Peyer's patch (tissue), 4 donors: ENCODE measurements at regions not wholly inside any gene's neighbourhood (a gene's known extent, or its start where the extent isn't known, plus 50 kb on each side); places are given as distances from the start of the nearest gene placed in this dataset.

Source experiments
- DNase-seq, 3 donors: peaks; one replicate each; pipeline ENCODE4 v3.0.0-alpha.2; 2017 to 2019
- H3K27ac ChIP-seq, 4 donors: fragments of 200-600 bp; sonication (generic); one replicate each; pipeline ENCODE4 v1.5.1; 2016 to 2019
- H3K27me3 ChIP-seq, 2 donors: fragments of 200-600 bp; sonication (generic); one replicate each; pipeline ENCODE4 v1.5.1; 2019
- H3K36me3 ChIP-seq, 3 donors: fragments of 200-600 bp; sonication (generic); one replicate each; pipeline ENCODE4 v1.5.1; 2016 to 2019
- H3K4me1 ChIP-seq, 4 donors: fragments of 200-600 bp; sonication (generic); one replicate each; pipeline ENCODE4 v1.5.1; 2016 to 2019
- H3K4me3 ChIP-seq, 4 donors: fragments of 200-600 bp; sonication (generic); 1 replicate in 3 of 4; 2 replicates in 1 of 4; pipeline ENCODE4 v1.5.1; 2016 to 2019; ENCODE audit warnings: mild to moderate bottlenecking in 1 of 4
- H3K9me3 ChIP-seq, 4 donors: fragments of 200-600 bp; sonication (generic); one replicate each; pipeline ENCODE4 v1.5.1; 2016 to 2019; ENCODE audit warnings: mild to moderate bottlenecking in 1 of 4
- POLR2A ChIP-seq, 2 donors: fragments of 450-650 bp; IDR thresholded peaks; one replicate each; pipeline ENCODE4 v1.5.1; 2017; ENCODE audit warnings: antibody characterized with exemption in 2 of 2, mild to moderate bottlenecking in 2 of 2, moderate library complexity in 2 of 2
- TF ChIP-seq, protein P1 (sequence below), 6 experiments: fragments of 450-650 bp in 4 of 6; fragments of 200-600 bp in 2 of 6; sonication (generic) in 1 of 6; IDR thresholded peaks; one replicate each; pipeline ENCODE4 v1.5.1; 2017 to 2019; ENCODE audit warnings: antibody characterized with exemption in 6 of 6, mild to moderate bottlenecking in 3 of 6, moderate library complexity in 1 of 6

DNA sequence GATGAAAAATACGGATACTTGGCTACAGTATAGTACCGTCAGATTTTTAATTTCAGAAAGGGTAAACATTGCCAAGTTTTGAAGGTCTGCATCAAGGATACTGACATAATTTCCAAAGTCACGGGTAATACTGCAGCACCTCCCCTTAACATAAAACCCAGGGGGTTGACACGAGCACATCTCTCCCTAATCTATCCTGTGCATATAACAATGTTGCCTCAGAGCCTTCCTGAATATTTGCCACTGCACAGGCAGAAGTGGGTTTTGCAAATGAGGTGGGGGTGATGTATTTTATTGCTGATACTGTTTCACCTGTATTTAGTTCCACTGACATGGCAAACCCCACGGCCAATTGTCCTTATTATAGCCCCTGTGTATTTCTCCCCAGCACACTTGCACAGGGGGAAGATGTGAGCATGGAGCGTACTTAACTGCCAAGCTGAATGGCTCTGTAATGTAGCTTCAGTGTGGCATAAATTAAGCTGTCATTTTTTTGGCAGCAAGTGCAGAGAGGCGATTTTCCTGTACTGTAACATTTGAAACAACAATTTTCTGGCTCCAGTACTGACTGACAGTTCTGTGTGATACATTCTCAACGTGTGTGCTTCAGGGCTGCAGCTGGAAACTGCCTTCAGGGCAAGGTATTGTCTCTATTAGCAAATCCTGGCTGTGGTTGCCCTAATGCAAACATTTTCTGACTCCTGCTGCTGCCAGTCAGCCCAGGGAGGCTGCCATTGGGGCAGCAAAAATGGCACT lies 299.6 kb upstream of the SP4 start:
- no peak overlapping the region for H3K27ac ChIP-seq
- H3K27me3 ChIP-seq: no peaks in the 10 kb centered on the region
- TF ChIP-seq, protein P1, sequence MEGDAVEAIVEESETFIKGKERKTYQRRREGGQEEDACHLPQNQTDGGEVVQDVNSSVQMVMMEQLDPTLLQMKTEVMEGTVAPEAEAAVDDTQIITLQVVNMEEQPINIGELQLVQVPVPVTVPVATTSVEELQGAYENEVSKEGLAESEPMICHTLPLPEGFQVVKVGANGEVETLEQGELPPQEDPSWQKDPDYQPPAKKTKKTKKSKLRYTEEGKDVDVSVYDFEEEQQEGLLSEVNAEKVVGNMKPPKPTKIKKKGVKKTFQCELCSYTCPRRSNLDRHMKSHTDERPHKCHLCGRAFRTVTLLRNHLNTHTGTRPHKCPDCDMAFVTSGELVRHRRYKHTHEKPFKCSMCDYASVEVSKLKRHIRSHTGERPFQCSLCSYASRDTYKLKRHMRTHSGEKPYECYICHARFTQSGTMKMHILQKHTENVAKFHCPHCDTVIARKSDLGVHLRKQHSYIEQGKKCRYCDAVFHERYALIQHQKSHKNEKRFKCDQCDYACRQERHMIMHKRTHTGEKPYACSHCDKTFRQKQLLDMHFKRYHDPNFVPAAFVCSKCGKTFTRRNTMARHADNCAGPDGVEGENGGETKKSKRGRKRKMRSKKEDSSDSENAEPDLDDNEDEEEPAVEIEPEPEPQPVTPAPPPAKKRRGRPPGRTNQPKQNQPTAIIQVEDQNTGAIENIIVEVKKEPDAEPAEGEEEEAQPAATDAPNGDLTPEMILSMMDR (IDR thresholded peaks at IDR 0.05): no peak
- no peak for TF ChIP-seq POLR2A (IDR thresholded peaks at IDR 0.05)
- H3K9me3 ChIP-seq: no peaks in the 10 kb centered on the region
- no peaks in the 10 kb centered on the region for H3K4me1 ChIP-seq
- no peak overlapping the region for H3K4me3 ChIP-seq
- H3K36me3 ChIP-seq: no peaks in the 10 kb centered on the region
- no peak for DNase-seq

DNA sequence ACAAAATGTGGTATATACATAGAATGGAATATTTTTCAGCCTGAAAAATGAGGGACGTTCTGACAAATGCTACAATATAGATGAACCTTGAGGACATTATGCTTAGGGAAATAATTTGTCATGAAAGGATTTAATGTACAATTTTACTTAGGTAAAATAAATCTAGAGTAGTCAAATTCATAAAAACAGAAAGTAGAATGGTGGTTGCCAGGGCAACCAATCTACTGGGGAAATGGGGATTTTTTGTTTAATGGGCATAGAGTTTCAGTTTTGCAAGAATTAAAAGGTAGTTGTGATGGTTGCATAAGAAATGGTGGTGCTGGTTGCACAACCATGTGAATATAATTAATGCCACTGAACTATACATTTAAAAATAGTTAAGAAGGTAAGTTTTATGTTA lies 296.0 kb upstream of the SP4 start:
- no peaks in the 10 kb centered on the region for H3K27me3 ChIP-seq
- H3K4me3 ChIP-seq: no peak overlapping the region
- no peaks in the 10 kb centered on the region for H3K4me1 ChIP-seq
- no peak for DNase-seq
- no peak overlapping the region for H3K27ac ChIP-seq
- H3K9me3 ChIP-seq: no peaks in the 10 kb centered on the region
- no peaks in the 10 kb centered on the region for H3K36me3 ChIP-seq
- TF ChIP-seq POLR2A (IDR thresholded peaks at IDR 0.05): no peak
- TF ChIP-seq, protein P1 (IDR thresholded peaks at IDR 0.05): no peak

DNA sequence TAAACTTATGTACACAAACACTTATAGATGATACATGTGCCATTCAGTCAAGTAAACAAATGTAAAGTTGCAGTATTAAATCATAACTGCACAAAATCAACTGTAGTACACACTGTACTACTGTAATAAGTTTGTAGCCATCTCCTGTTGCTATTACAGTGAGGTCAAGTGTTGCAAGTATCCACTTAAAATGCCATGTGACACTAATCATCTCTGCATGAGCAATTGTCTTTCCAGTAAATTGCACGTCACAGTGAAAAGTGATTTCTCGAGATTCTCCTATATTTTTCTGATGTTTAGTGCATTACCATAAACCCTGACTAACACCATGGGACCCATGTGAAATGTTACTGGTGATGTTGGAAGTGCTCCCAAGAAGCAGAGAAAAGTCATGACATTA lies 293.3 kb upstream of the SP4 start:
- DNase-seq: no peak
- Histone ChIP-seq H3K36me3 (no peaks in the 10 kb centered on the region), H3K9me3 (no peaks in the 10 kb centered on the region), H3K27ac (no peak overlapping the region), H3K4me3 (no peak overlapping the region), H3K27me3 (no peaks in the 10 kb centered on the region), H3K4me1 (no peaks in the 10 kb centered on the region)
- TF ChIP-seq, protein P1 (IDR thresholded peaks at IDR 0.05): no peak
- TF ChIP-seq POLR2A (IDR thresholded peaks at IDR 0.05): no peak

DNA sequence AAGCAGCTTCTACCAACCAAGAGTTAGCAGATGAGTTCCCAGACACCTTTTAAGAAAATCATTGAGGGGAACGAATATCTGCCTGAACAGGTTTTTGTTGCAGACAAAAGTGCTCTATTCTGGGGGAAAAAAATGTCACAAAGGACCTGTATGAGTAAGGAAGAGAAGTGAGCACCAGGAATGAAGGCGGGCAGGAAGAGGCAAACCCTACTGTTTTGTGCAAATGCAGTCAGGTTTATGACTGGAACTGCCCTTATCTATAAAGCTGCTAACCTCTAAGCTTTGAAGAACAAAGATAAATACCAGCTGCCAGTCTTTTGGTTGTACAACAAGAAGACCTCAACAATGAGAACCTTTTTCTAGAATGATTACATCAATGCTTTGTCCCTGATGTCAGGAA lies 292.4 kb upstream of the SP4 start:
- H3K27me3 ChIP-seq: no peaks in the 10 kb centered on the region
- no peak for DNase-seq
- H3K27ac ChIP-seq: no peak overlapping the region
- TF ChIP-seq, protein P1 (IDR thresholded peaks at IDR 0.05): no peak
- TF ChIP-seq POLR2A (IDR thresholded peaks at IDR 0.05): no peak
- no peaks in the 10 kb centered on the region for H3K9me3 ChIP-seq
- H3K4me3 ChIP-seq: no peak overlapping the region
- H3K36me3 ChIP-seq: no peaks in the 10 kb centered on the region
- H3K4me1 ChIP-seq: no peaks in the 10 kb centered on the region

DNA sequence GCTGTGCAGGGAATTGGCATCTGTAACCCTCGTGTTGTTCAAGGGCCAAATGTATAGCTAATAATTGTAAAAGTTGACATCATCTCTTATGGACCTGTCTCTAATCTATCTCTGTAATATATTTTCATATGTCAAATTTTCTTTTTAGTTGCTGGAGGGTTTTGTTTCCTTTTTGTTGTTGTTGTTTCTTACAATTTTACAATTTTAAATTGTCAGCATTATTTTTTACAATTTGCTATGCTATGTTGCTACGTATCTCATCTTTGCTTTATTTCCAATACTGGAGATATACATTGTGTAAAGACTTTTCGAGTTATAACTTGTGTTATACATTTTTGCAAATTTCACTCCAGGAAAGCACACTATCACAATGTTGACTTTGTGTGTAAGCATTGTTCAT lies 290.2 kb upstream of the SP4 start:
- H3K4me3 ChIP-seq: no peak overlapping the region
- no peak for TF ChIP-seq POLR2A (IDR thresholded peaks at IDR 0.05)
- TF ChIP-seq, protein P1 (IDR thresholded peaks at IDR 0.05): no peak
- H3K4me1 ChIP-seq: no peaks in the 10 kb centered on the region
- no peaks in the 10 kb centered on the region for H3K9me3 ChIP-seq
- no peak for DNase-seq
- no peak overlapping the region for H3K27ac ChIP-seq
- H3K36me3 ChIP-seq: no peaks in the 10 kb centered on the region
- H3K27me3 ChIP-seq: no peaks in the 10 kb centered on the region

DNA sequence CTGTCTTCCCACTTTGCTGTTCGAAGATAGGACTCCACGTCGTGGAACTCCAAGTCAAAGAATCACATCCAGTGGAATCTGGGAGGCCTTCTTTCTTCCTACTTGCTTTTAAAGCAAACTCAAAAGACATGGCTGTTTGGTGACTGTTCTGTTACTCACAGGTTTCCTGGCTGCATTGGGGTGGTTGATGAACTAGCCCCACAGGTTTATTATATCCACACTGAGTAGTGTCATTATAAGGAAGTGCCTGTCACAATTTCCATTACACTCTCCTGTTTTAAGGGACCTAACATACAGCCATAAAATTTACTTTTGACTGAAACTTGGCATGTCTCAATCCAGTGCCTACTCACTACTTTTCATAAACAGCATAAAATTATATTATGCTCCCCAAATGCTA lies 287.3 kb upstream of the SP4 start:
- TF ChIP-seq POLR2A (IDR thresholded peaks at IDR 0.05): no peak
- TF ChIP-seq, protein P1 (IDR thresholded peaks at IDR 0.05): no peak
- H3K4me3 ChIP-seq: no peak overlapping the region
- H3K27me3 ChIP-seq: no peaks in the 10 kb centered on the region
- no peak overlapping the region for H3K27ac ChIP-seq
- DNase-seq: no peak
- H3K36me3 ChIP-seq: no peaks in the 10 kb centered on the region
- H3K4me1 ChIP-seq: no peaks in the 10 kb centered on the region
- H3K9me3 ChIP-seq: no peaks in the 10 kb centered on the region
